Hepatocyte (in vitro differentiated cells): ENCODE measurements at regions not wholly inside any gene's neighbourhood (a gene's known extent, or its start where the extent isn't known, plus 50 kb on each side); places are given as distances from the start of the nearest gene placed in this dataset.

Source experiments
- CTCF ChIP-seq: fragments of 200-600 bp; sonication (generic); IDR thresholded peaks from 2 replicates; pipeline ENCODE4 v1.5.1; 2016; ENCODE audit warnings: antibody characterized with exemption, mild to moderate bottlenecking; ENCODE audit not compliant: poor library complexity
- EZH2 ChIP-seq: fragments of 200-600 bp; sonication (generic); IDR thresholded peaks from 2 replicates; pipeline ENCODE4 v1.6.1; 2016; ENCODE audit warnings: antibody characterized with exemption, mild to moderate bottlenecking, borderline replicate concordance

GRCh38 chr6:48597951-48598350, 487.0 kb upstream of the PTCHD4 start:
- no peak for TF ChIP-seq EZH2
- TF ChIP-seq CTCF, result no peak
